Stimulated activated CD8-positive, alpha-beta memory T cell treated with anti-CD3 and anti-CD28 coated beads, Interleukin-4, amount 100 ng/mL, for 48 hours (primary cell): ENCODE measurements at regions not wholly inside any gene's neighbourhood (a gene's known extent, or its start where the extent isn't known, plus 50 kb on each side); places are given as distances from the start of the nearest gene placed in this dataset.
"Not testable (repeated sequence)": the region's sequence is repeated elsewhere in the genome, so short reads cannot be mapped to it uniquely, and the experiment has no call there.

ENCODE experiments used
- DNase-seq: peaks from one replicate; pipeline ENCODE4 v3.0.0-alpha.2; 2020

GRCh38 chr16:35197656-35198055 lies 1738.2 kb downstream of the TP53TG3F start:
- no peak for DNase-seq

GRCh38 chr16:35198223-35199199 lies 1739.1 kb downstream of the TP53TG3F start:
- no peak for DNase-seq

- DNase-seq: no peak
Measured at GRCh38 chr16:35200662-35201061, 1741.2 kb downstream of the TP53TG3F start.

- DNase-seq: no peak
Measured at GRCh38 chr16:35201151-35201550, 1741.7 kb downstream of the TP53TG3F start.

- DNase-seq: no peak
Measured at GRCh38 chr16:35203636-35204035, 1744.2 kb downstream of the TP53TG3F start.

DNA sequence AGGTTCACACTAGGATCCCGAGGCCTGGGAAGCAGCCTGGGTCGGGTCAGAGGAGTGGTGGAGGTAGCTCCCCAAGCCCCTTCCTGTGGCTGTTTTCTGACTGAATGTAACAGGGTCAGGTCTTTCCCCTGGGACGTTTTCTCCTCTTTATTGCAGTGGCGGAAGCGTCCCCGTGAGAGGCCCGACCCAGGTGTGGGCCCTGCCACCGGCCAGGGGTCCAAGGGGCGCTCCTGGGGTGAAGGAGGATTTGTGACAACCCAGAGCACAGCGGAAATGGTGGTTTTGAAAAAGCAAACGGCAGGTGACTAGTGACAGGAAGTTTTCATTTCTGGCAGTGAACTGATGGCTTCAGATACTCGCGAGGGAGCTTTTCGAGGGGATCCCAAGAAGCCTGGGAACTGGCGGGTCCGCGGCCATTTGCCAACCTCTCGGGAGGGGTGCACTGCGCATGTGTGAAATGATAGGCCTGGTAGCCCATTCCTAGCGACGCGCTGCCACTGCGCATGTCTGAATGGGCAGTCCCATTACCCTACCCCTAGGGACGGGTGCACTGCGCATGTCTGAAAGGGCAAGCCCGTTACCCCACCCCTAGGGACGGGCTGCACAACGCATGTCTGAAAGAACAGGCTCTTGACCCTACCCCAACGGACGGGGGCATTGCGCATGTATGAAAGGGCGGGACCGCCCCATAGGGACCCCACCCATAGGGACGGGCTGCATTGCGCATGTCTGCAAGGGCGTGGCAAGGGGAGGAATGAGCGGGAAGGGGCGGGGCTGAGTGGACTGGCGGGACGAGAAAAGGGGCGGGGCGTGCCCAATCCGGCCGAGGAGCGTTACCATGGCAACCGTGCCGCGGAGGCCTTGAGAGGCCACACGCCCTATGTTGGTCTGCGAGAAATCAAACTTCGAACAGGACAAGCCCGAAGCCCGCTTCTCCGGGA lies 1747.9 kb downstream of the TP53TG3F start:
- no peak for DNase-seq

DNA sequence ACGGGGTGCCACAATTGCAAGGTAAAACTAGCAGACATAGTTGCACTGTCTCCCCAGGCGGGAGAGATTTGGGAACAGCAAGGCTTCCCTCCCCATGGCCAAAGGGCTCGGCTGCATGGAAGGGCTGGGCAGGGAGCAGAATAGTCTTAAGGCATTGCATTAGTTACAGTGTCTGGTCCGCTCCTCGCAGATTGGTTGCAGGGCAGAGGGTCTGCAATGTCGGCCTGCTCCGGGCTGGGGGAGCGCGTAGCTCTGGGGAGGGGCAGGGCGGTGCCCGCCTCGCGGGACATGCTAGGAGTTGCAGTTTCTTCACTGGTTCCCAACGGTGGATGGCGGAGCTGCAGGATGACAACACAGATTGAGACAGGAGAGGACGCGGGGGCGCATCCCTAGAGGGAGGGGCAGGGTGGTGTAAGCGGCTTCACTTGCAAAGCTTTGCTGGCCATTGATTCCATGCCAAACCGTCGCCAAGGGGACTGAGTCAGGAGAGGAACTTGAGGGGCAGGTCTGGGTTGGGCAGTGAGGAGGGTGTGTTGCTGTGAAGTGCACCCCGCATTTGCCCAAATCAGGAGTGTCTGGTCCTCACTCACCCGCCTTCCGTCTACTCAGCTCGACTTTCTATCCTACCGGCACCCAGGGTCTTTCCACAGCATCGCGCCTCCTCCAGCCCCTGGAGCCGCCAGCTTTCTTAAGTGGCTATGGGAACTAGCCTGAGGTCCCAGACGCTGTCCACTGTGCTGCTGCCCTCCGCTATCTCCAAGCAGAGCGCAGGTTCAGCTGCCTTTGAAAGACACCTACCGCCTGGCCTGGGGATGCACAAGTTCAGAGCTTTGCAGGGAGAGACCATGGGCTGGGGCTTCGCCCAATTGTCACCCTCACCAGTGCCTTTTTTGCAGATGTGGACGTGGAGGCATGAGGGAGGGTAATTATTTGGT lies 1748.9 kb downstream of the TP53TG3F start:
- DNase-seq: no peak

- no peak for DNase-seq
Measured at GRCh38 chr16:35210681-35211433, 1751.4 kb downstream of the TP53TG3F start.

DNA sequence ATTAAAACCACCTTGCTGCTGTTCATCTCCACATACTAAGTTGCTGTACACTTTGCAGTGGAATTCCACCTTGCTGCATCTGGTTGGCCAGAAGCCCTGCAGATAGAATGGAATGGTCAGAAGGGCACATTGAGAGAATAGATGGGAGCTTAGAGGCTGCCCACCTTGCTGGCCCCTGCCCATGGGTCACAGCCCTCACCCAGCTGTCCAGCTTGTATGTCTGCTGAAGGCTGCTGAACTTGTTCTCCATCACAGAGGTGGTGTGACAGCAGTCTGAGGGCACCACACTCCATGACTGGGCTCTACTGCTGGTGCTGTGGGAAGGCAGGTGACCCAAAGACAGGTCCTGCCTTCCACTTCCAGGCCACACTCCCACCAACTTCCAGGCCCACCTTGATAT lies 1755.4 kb downstream of the TP53TG3F start:
- DNase-seq: no peak

DNA sequence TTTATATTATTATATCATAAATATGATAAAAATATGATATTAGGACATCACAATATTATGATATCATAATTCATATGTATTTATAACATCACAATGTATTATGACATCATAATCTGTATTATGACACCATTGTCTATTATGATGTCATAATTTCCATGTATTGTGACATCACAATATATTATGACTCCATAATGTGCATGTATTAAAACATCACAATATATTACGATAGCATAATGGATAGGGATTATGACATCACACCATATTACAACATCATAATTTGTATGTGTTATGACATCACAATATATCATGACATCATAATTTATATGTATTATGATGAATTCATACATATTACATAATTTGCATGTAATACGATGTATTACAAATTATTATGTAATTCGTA lies 1755.9 kb downstream of the TP53TG3F start:
- DNase-seq: no peak

GRCh38 chr16:35216261-35216660 lies 1756.8 kb downstream of the TP53TG3F start:
- not testable (repeated sequence) for DNase-seq

DNA sequence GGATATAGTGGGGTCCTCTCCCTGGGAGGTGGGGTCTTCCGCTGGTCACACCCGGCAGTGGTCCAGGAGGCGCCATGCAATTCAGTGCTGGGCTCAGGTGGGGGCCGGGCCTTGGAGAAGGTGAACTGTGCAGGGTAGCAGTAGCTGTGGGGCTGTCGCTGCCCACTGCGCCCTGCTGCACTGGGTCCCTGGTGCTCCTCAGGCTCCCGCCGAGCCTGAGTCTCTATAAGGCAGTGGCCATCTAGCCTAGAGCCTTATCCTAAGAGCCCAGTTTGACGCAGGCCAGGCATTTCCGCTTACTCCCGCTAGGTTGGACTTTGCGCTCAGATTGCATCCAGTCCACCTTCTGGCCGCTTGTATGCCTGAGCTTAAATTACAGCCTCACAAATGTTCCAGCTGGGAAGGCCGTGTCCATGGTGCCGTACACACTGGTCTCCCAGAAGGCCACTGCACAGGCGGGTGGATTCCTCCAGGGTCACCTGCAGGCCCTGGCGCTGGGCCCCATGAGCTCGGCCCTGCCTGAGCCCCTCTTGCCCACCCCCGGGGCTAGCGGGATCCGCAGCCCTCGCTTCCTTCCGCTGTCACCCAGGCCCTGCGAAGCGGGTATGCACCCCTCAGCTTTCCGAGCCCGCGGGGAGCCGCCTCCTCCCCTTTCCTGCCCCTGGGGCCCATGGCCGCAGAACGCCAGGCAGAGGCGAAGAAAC lies 1762.2 kb downstream of the TP53TG3F start:
- no peak for DNase-seq

DNA sequence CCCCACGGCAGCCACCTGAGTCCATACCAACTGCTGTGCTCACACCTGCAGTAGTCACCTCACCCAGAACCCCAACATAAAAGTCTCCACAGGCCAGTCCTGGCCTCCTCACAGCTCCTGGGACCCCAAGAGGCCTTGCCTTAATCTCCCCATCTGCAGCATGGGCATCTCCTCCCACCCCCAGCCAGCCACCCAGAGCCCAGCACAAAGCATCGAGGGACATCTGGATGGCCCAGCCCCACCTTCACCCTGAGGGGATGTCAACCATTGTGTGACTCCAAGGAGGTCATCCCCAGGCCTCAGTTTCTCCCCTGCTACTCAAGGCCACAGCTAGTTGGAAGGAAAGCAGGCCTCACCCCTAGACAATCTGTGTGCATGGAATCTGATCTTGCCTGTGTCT lies 1775.3 kb downstream of the TP53TG3F start:
- DNase-seq: no peak

- DNase-seq: no peak
Measured at GRCh38 chr16:35239561-35239960, 1780.1 kb downstream of the TP53TG3F start.

GRCh38 chr16:35249051-35249450 lies 1789.6 kb downstream of the TP53TG3F start:
- no peak for DNase-seq

GRCh38 chr16:35252356-35252936 lies 1793.0 kb downstream of the TP53TG3F start:
- DNase-seq: no peak

- DNase-seq: no peak
Measured at GRCh38 chr16:35255186-35255803, 1795.9 kb downstream of the TP53TG3F start.

DNA sequence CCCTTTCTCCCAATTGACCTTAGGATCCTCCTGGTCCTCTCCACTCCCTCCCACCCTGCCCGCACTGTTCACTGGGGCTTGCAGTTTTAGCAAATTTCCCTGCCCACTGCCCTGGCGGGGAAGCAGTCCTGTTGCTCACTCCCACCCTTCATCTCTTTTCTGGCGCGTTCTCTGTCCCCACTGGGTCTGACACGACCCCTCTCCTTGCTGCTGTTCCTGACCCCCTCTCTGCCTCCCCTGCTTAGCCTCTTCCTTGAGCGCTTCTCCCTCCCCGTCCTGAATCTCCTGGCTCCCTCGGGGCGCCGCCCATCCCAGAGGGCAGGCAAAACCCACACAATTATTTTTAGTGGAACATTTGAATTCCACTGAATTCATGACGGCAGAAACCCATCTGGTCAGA lies 1796.4 kb downstream of the TP53TG3F start:
- no peak for DNase-seq

DNA sequence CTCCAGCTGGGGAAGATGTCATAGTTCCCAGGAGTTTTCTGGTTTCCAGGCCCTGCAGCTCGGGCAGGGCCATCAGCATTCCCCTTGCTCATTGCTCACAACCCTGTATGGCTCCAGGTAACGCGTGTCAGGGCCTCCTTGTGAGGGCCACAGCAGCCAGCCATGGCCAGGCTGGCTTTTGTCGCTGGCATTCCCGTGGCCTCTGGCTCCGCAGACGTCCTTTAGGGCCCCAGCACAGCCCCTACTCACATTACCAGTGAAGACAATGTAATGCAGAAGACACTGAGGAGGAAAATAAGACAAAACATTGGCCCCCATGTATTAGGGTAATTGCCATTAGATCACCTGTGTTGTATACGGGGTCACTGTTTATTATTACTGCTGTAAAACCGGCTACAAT lies 1799.0 kb downstream of the TP53TG3F start:
- DNase-seq: no peak

DNA sequence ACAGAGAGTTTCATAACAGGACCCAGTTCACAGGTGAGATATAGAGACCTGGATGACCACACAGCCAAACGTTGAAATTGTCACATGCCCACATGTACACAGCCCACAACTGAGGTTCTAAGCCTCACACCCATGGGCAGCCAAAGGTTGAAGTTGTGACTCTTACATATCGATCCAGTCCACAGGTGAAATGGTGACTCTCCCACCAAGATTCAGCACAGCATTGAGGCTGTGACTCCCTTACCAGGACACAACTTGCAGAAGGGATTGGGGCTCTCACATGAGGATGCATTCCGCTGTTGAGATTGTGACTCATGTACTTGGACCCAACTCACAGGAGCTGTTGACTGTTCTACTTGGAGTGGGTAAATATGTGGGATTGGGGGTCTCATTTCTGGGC lies 1836.4 kb downstream of the TP53TG3F start:
- no peak for DNase-seq
